ENCODE measurements at regions not wholly inside any gene's neighbourhood (a gene's known extent, or its start where the extent isn't known, plus 50 kb on each side); places are given as distances from the start of the nearest gene placed in this dataset.

DNA sequence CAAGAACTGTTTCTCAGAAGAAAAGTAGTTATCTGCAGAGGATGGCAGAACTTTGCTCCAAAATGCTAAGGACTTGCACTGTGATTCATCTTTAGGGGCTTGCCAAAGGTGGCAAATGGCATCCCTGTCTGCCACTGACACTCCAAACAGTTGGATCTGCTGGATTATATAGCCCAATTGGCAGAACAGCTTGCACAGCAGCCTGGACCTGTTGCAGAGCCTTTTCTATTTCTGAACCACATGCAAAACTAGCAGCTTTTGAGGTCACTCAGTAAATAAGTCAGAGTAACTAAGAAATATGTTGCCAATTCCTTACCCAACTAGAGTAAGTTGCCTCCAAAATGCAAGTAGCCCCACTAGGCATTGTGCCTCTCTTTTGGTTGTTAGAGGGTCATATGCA, 397.5 kb upstream of the NOVA1 start:
- Histone ChIP-seq H2AFZ (ENCODE audit: low read depth, low read length) (no peak overlapping the region), H3K36me3 (ENCODE audit: insufficient read depth, low read length) (no peaks in the 10 kb centered on the region), H3K4me2 (ENCODE audit: low read length) (no peak overlapping the region), H3K79me2 (ENCODE audit: insufficient read depth, low read length) (no peaks in the 10 kb centered on the region), H3K27ac (ENCODE audit: low read depth, low read length) (no peak overlapping the region), H4K20me1 (ENCODE audit: insufficient read depth, low read length) (no peaks in the 10 kb centered on the region), H3K27me3 (ENCODE audit: insufficient read depth, low read length) (no peaks in the 10 kb centered on the region), H3K9ac (ENCODE audit: low read length) (no peak overlapping the region), H3K4me1 (ENCODE audit: insufficient read depth, low read length) (no peaks in the 10 kb centered on the region), H3K4me3 (ENCODE audit: insufficient read depth, low read depth, low read length) (no peak overlapping the region), H3K9me3 (ENCODE audit: insufficient read depth, low read depth, low read length) (no peaks in the 10 kb centered on the region)
- H3K4me1 Mint-ChIP-seq (ENCODE audit: low read depth, unreplicated experiment), result no peaks in the 10 kb centered on the region
- FAIRE-seq (no peak), DNase-seq (ENCODE audit: low read depth) (no peak)
- no peaks in the 10 kb centered on the region for H3K27me3 Mint-ChIP-seq (ENCODE audit: low read depth, unreplicated experiment)
- TF ChIP-seq, protein P1, sequence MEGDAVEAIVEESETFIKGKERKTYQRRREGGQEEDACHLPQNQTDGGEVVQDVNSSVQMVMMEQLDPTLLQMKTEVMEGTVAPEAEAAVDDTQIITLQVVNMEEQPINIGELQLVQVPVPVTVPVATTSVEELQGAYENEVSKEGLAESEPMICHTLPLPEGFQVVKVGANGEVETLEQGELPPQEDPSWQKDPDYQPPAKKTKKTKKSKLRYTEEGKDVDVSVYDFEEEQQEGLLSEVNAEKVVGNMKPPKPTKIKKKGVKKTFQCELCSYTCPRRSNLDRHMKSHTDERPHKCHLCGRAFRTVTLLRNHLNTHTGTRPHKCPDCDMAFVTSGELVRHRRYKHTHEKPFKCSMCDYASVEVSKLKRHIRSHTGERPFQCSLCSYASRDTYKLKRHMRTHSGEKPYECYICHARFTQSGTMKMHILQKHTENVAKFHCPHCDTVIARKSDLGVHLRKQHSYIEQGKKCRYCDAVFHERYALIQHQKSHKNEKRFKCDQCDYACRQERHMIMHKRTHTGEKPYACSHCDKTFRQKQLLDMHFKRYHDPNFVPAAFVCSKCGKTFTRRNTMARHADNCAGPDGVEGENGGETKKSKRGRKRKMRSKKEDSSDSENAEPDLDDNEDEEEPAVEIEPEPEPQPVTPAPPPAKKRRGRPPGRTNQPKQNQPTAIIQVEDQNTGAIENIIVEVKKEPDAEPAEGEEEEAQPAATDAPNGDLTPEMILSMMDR (IDR thresholded peaks at IDR 0.05; ENCODE audit: insufficient read depth, low read depth, low read length), result no peak
- no peak for TF ChIP-seq EZH2 (IDR thresholded peaks at IDR 0.05; ENCODE audit: insufficient read depth, low read length)
- no peak overlapping the region for H3K4me3 Mint-ChIP-seq (ENCODE audit: unreplicated experiment)
- H3K36me3 Mint-ChIP-seq (ENCODE audit: low read depth, unreplicated experiment), result no peaks in the 10 kb centered on the region
- H3K9me3 Mint-ChIP-seq (ENCODE audit: unreplicated experiment), result peaks cover 3% of the 10 kb centered on the region
- H3K27ac Mint-ChIP-seq (ENCODE audit: unreplicated experiment), result no peak overlapping the region

DNA sequence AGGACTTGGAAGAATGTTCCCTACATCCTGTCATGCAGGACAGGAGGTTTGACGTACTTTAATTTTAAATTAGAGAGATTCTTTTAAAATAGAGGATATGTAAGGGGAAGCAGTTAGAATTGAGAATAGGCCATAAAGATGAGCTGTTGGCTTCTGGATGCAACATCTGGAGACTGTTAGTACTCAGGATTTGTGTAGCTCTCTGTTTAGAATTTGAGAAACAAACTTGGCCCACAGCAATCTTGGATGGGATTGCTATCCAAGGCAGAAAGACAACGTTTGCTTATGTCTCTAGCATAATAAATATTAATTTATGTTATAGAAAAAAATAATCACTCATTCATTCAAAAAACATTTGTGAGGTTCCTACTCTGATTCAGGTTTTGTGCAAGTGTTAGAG, 398.4 kb upstream of the NOVA1 start:
- FAIRE-seq, result no peak
- no peak overlapping the region for H3K4me2 ChIP-seq (ENCODE audit: low read length)
- H3K4me1 ChIP-seq (ENCODE audit: insufficient read depth, low read length), result no peaks in the 10 kb centered on the region
- Mint-ChIP-seq H3K27me3 (ENCODE audit: low read depth, unreplicated experiment) (no peaks in the 10 kb centered on the region), H3K4me3 (ENCODE audit: unreplicated experiment) (no peak overlapping the region), H3K27ac (ENCODE audit: unreplicated experiment) (no peak overlapping the region), H3K36me3 (ENCODE audit: low read depth, unreplicated experiment) (no peaks in the 10 kb centered on the region), H3K4me1 (ENCODE audit: low read depth, unreplicated experiment) (no peaks in the 10 kb centered on the region), H3K9me3 (ENCODE audit: unreplicated experiment) (peaks cover 3% of the 10 kb centered on the region)
- H3K4me3 ChIP-seq (ENCODE audit: insufficient read depth, low read depth, low read length), result no peak overlapping the region
- no peak overlapping the region for H2AFZ ChIP-seq (ENCODE audit: low read depth, low read length)
- H3K79me2 ChIP-seq (ENCODE audit: insufficient read depth, low read length), result no peaks in the 10 kb centered on the region
- H3K36me3 ChIP-seq (ENCODE audit: insufficient read depth, low read length), result no peaks in the 10 kb centered on the region
- no peak overlapping the region for H3K27ac ChIP-seq (ENCODE audit: low read depth, low read length)
- no peak overlapping the region for H3K9ac ChIP-seq (ENCODE audit: low read length)
- DNase-seq (ENCODE audit: low read depth), result no peak
- no peaks in the 10 kb centered on the region for H3K9me3 ChIP-seq (ENCODE audit: insufficient read depth, low read depth, low read length)
- TF ChIP-seq, protein P1 (IDR thresholded peaks at IDR 0.05; ENCODE audit: insufficient read depth, low read depth, low read length), result no peak
- no peak for TF ChIP-seq EZH2 (IDR thresholded peaks at IDR 0.05; ENCODE audit: insufficient read depth, low read length)
- no peaks in the 10 kb centered on the region for H3K27me3 ChIP-seq (ENCODE audit: insufficient read depth, low read length)
- no peaks in the 10 kb centered on the region for H4K20me1 ChIP-seq (ENCODE audit: insufficient read depth, low read length)

DNA sequence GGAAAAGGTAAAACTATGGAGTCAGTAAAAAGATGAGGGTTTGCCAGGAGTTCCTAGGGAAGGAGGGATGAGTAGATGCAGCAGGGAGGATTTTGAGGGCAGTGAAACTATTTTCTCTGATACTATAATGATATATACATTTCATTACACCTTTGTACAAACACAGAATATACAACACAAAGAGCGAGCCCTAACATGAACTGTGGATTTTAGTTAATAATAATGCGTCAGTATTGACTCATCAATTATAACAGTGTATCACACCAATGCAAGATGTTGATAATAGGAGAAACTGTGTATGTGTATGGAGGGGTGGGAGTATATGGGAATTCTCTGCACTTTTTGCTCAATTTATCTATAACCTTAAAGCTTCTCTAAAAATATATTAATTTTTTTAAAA, 404.3 kb upstream of the NOVA1 start:
- Mint-ChIP-seq H3K36me3 (ENCODE audit: low read depth, unreplicated experiment) (no peaks in the 10 kb centered on the region), H3K27ac (ENCODE audit: unreplicated experiment) (no peak overlapping the region), H3K4me1 (ENCODE audit: low read depth, unreplicated experiment) (no peaks in the 10 kb centered on the region), H3K27me3 (ENCODE audit: low read depth, unreplicated experiment) (no peaks in the 10 kb centered on the region), H3K4me3 (ENCODE audit: unreplicated experiment) (no peak overlapping the region), H3K9me3 (ENCODE audit: unreplicated experiment) (no peaks in the 10 kb centered on the region)
- no peak overlapping the region for H3K4me3 ChIP-seq (ENCODE audit: insufficient read depth, low read depth, low read length)
- H3K27me3 ChIP-seq (ENCODE audit: insufficient read depth, low read length), result no peaks in the 10 kb centered on the region
- no peaks in the 10 kb centered on the region for H4K20me1 ChIP-seq (ENCODE audit: insufficient read depth, low read length)
- no peak overlapping the region for H2AFZ ChIP-seq (ENCODE audit: low read depth, low read length)
- no peaks in the 10 kb centered on the region for H3K36me3 ChIP-seq (ENCODE audit: insufficient read depth, low read length)
- H3K4me1 ChIP-seq (ENCODE audit: insufficient read depth, low read length), result no peaks in the 10 kb centered on the region
- DNase-seq (ENCODE audit: low read depth) (no peak), FAIRE-seq (no peak)
- no peak overlapping the region for H3K9ac ChIP-seq (ENCODE audit: low read length)
- H3K4me2 ChIP-seq (ENCODE audit: low read length), result no peak overlapping the region
- no peaks in the 10 kb centered on the region for H3K9me3 ChIP-seq (ENCODE audit: insufficient read depth, low read depth, low read length)
- H3K27ac ChIP-seq (ENCODE audit: low read depth, low read length), result no peak overlapping the region
- no peaks in the 10 kb centered on the region for H3K79me2 ChIP-seq (ENCODE audit: insufficient read depth, low read length)
- TF ChIP-seq EZH2 (IDR thresholded peaks at IDR 0.05; ENCODE audit: insufficient read depth, low read length), result no peak
- TF ChIP-seq, protein P1 (IDR thresholded peaks at IDR 0.05; ENCODE audit: insufficient read depth, low read depth, low read length), result no peak
